Activated CD4-positive, alpha-beta T cell treated with anti-CD3 and anti-CD28 coated beads, Interleukin-2, amount 50 U/mL, for 16 hours (primary cell): ENCODE measurements at regions not wholly inside any gene's neighbourhood (a gene's known extent, or its start where the extent isn't known, plus 50 kb on each side); places are given as distances from the start of the nearest gene placed in this dataset.
A peak's percentile ranks its signal among the peaks of the same experiment; 100 is the strongest.

Experiments used
- DNase-seq: peaks from one replicate; pipeline ENCODE4 v3.0.0-alpha.2; 2020

GRCh38 chr11:116096272-116096995, 592.2 kb upstream of the CADM1 start:
- no peak for DNase-seq

GRCh38 chr11:116093481-116094270, 589.5 kb upstream of the CADM1 start:
- no peak for DNase-seq

GRCh38 chr11:116093065-116093464, 588.9 kb upstream of the CADM1 start:
- no peak for DNase-seq

- DNase-seq, result no peak
Measured at GRCh38 chr11:116086426-116086825, 582.2 kb upstream of the CADM1 start.

GRCh38 chr11:116085031-116085635, 580.9 kb upstream of the CADM1 start:
- DNase-seq, result no peak

GRCh38 chr11:116084511-116084910, 580.3 kb upstream of the CADM1 start:
- DNase-seq, result no peak

- no peak for DNase-seq
Measured at GRCh38 chr11:116082256-116082655, 578.0 kb upstream of the CADM1 start.

- DNase-seq, result no peak
Measured at GRCh38 chr11:116079580-116079979, 575.4 kb upstream of the CADM1 start.

GRCh38 chr11:116078101-116078591, 573.9 kb upstream of the CADM1 start:
- no peak for DNase-seq

- no peak for DNase-seq
Measured at GRCh38 chr11:116077092-116077491, 572.9 kb upstream of the CADM1 start.

GRCh38 chr11:116073854-116074837, 569.9 kb upstream of the CADM1 start:
- peak; percentile 22 for DNase-seq

- no peak for DNase-seq
Measured at GRCh38 chr11:116072601-116073410, 568.6 kb upstream of the CADM1 start.

GRCh38 chr11:116072133-116072532, 567.9 kb upstream of the CADM1 start:
- no peak for DNase-seq

GRCh38 chr11:116071241-116071640, 567.0 kb upstream of the CADM1 start:
- DNase-seq, result no peak

GRCh38 chr11:116070520-116070919, 566.3 kb upstream of the CADM1 start:
- DNase-seq, result no peak

- no peak for DNase-seq
Measured at GRCh38 chr11:116066777-116067176, 562.6 kb upstream of the CADM1 start.

GRCh38 chr11:116065986-116066385, 561.8 kb upstream of the CADM1 start:
- DNase-seq, result no peak

- no peak for DNase-seq
Measured at GRCh38 chr11:116065191-116065895, 561.1 kb upstream of the CADM1 start.

- no peak for DNase-seq
Measured at GRCh38 chr11:116062490-116063171, 558.4 kb upstream of the CADM1 start.

GRCh38 chr11:116062129-116062489, 557.9 kb upstream of the CADM1 start:
- no peak for DNase-seq
